SU-DHL-6 (cell line): ENCODE measurements at regions not wholly inside any gene's neighbourhood (a gene's known extent, or its start where the extent isn't known, plus 50 kb on each side); places are given as distances from the start of the nearest gene placed in this dataset.

Source experiments
- H2AFZ ChIP-seq: fragments of 200-600 bp; sonication (generic); 2 replicates; pipeline ENCODE4 v1.6.1; 2014; ENCODE audit warnings: low read depth, mild to moderate bottlenecking, moderate library complexity, mixed read lengths, antibody characterized with exemption, low read length; ENCODE audit not compliant: severe bottlenecking
- H3F3A ChIP-seq: fragments of 200-600 bp; shearing (Covaris generic); 2 replicates; pipeline ENCODE4 v1.6.0; 2016; ENCODE audit warnings: antibody characterized with exemption, mild to moderate bottlenecking; ENCODE audit not compliant: insufficient read depth
- H3K27ac ChIP-seq: fragments of 200-600 bp; sonication (generic); 2 replicates; pipeline ENCODE4 v1.5.1; 2016; ENCODE audit warnings: low read depth, mild to moderate bottlenecking, low read length, moderate library complexity, mixed read lengths
- H3K27me3 ChIP-seq: fragments of 200-600 bp; sonication (generic), shearing (Covaris generic); 2 replicates; pipeline ENCODE4 v1.6.0; 2014; ENCODE audit warnings: mild to moderate bottlenecking, low read length
- H3K36me3 ChIP-seq: fragments of 200-600 bp; sonication (generic); 2 replicates; pipeline ENCODE4 v1.6.1; 2014; ENCODE audit warnings: mild to moderate bottlenecking, low read length, mixed read lengths
- H3K4me2 ChIP-seq: fragments of 300-600, 200-600 bp; shearing (Covaris generic), sonication (generic); 2 replicates; pipeline ENCODE4 v1.6.0; 2014; ENCODE audit warnings: low read length, low read depth, mild to moderate bottlenecking; ENCODE audit not compliant: poor library complexity, severe bottlenecking
- H3K4me3 ChIP-seq: fragments of 200-600 bp; sonication (generic); 2 replicates; pipeline ENCODE4 v1.5.1; 2014; ENCODE audit warnings: antibody characterized with exemption, low read length, mild to moderate bottlenecking, mixed read lengths; ENCODE audit not compliant: insufficient read depth, poor library complexity, severe bottlenecking
- H3K79me2 ChIP-seq: fragments of 200-600 bp; sonication (generic); 2 replicates; pipeline ENCODE4 v1.6.1; 2014; ENCODE audit warnings: mild to moderate bottlenecking, low read length, moderate library complexity; ENCODE audit not compliant: insufficient read depth
- H3K9ac ChIP-seq: fragments of 200-600 bp; sonication (generic); 2 replicates; pipeline ENCODE4 v1.7.0; 2014; ENCODE audit warnings: mild to moderate bottlenecking, low read length
- H3K9me2 ChIP-seq: fragments of 200-600 bp; sonication (generic); replicated peaks from 2 replicates; pipeline ENCODE4 v1.6.1; 2014; ENCODE audit warnings: low read length; ENCODE audit not compliant: insufficient read depth
- H3K9me3 ChIP-seq: fragments of 200-600 bp; sonication (generic); 2 replicates; pipeline ENCODE4 v1.6.1; 2014; ENCODE audit warnings: low read length, mixed read lengths; ENCODE audit not compliant: insufficient read depth
- H4K20me1 ChIP-seq: fragments of 200-600 bp; sonication (generic); 2 replicates; pipeline ENCODE4 v1.6.1; 2014; ENCODE audit warnings: low read depth, mild to moderate bottlenecking, antibody characterized with exemption, low read length, moderate library complexity, mixed read lengths
- EZH2phosphoT487 ChIP-seq: fragments of 200-600 bp; sonication (generic), shearing (Covaris generic); conservative IDR thresholded peaks from 2 replicates; pipeline ENCODE4 v1.6.1; 2018; ENCODE audit warnings: mild to moderate bottlenecking, antibody characterized with exemption, low read length, moderate library complexity, mixed read lengths
- TF ChIP-seq, protein P1 (sequence below): fragments of 200-600 bp; sonication (generic); IDR thresholded peaks from one replicate; pipeline ENCODE4 v1.5.1; 2017; ENCODE audit warnings: antibody characterized with exemption, mild to moderate bottlenecking, low read length, moderate library complexity; ENCODE audit not compliant: insufficient read depth, poor library complexity, severe bottlenecking

GRCh38 chr20:10806539-10806938 lies 132.7 kb upstream of the JAG1 start:
- no peaks in the 10 kb centered on the region; the same call in 1 of the 2 replicates for H3K27me3 ChIP-seq
- H3K4me2 ChIP-seq = no peak overlapping the region
- no peak overlapping the region for H3K27ac ChIP-seq
- no peak overlapping the region for H2AFZ ChIP-seq
- H3K9me2 ChIP-seq = no peaks in the 10 kb centered on the region
- H3K9ac ChIP-seq = no peak overlapping the region
- H4K20me1 ChIP-seq = no peaks in the 10 kb centered on the region
- H3K79me2 ChIP-seq = no peaks in the 10 kb centered on the region
- TF ChIP-seq, protein P1, sequence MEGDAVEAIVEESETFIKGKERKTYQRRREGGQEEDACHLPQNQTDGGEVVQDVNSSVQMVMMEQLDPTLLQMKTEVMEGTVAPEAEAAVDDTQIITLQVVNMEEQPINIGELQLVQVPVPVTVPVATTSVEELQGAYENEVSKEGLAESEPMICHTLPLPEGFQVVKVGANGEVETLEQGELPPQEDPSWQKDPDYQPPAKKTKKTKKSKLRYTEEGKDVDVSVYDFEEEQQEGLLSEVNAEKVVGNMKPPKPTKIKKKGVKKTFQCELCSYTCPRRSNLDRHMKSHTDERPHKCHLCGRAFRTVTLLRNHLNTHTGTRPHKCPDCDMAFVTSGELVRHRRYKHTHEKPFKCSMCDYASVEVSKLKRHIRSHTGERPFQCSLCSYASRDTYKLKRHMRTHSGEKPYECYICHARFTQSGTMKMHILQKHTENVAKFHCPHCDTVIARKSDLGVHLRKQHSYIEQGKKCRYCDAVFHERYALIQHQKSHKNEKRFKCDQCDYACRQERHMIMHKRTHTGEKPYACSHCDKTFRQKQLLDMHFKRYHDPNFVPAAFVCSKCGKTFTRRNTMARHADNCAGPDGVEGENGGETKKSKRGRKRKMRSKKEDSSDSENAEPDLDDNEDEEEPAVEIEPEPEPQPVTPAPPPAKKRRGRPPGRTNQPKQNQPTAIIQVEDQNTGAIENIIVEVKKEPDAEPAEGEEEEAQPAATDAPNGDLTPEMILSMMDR = no peak
- no peak for TF ChIP-seq EZH2phosphoT487
- no peak overlapping the region for H3K4me3 ChIP-seq
- H3F3A ChIP-seq = no peaks in the 10 kb centered on the region
- no peaks in the 10 kb centered on the region for H3K9me3 ChIP-seq
- H3K36me3 ChIP-seq = no peaks in the 10 kb centered on the region

- Histone ChIP-seq H3K9me3 (no peaks in the 10 kb centered on the region), H3K79me2 (no peaks in the 10 kb centered on the region), H3K27ac (no peak overlapping the region), H3K36me3 (no peaks in the 10 kb centered on the region), H2AFZ (no peak overlapping the region), H3K9me2 (no peaks in the 10 kb centered on the region), H3K4me2 (no peak overlapping the region), H3F3A (no peaks in the 10 kb centered on the region), H3K27me3 (no peaks in the 10 kb centered on the region; the same call in 1 of the 2 replicates), H3K4me3 (no peak overlapping the region), H4K20me1 (no peaks in the 10 kb centered on the region), H3K9ac (no peak overlapping the region)
- TF ChIP-seq EZH2phosphoT487 = no peak
- TF ChIP-seq, protein P1 = no peak
These were observed 133.2 kb upstream of the JAG1 start for GRCh38 chr20:10807013-10807412.

DNA sequence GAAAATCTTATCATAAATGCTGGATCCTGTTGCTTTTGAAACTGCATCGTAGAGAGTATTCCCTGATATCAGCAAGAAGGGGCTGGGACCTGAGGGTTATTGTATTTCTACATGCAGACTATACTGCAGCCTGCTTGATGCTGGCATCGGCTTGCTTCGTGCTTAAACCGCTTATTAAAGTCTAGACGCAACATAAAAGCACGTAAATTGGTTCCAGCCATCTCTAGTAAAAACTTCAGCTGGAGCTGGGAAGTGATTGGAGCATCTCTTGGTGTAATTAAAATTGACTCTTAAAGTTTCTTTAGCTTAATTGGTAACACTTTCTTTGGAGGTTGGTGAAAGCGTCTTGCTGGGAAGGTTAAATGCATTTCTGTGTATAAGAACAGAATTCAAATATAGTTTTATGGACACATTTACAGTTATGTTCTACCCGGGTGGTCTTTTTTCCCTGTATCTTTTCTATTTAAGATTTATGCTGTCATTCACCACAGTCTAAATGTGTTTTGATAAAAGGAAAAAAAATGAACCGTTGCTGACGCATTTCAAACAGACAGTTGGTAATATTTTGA lies 139.0 kb upstream of the JAG1 start:
- Histone ChIP-seq H3K27me3 (no peaks in the 10 kb centered on the region), H3K4me3 (no peak overlapping the region), H3K9me3 (no peaks in the 10 kb centered on the region), H3F3A (no peaks in the 10 kb centered on the region), H3K9ac (no peak overlapping the region), H3K36me3 (no peaks in the 10 kb centered on the region), H3K9me2 (no peaks in the 10 kb centered on the region), H4K20me1 (no peaks in the 10 kb centered on the region), H3K27ac (no peak overlapping the region), H3K79me2 (no peaks in the 10 kb centered on the region), H2AFZ (no peak overlapping the region), H3K4me2 (no peak overlapping the region)
- TF ChIP-seq, protein P1 = no peak
- TF ChIP-seq EZH2phosphoT487 = no peak
